ENCODE measurements at regions not wholly inside any gene's neighbourhood (a gene's known extent, or its start where the extent isn't known, plus 50 kb on each side); places are given as distances from the start of the nearest gene placed in this dataset.

GRCh38 chr17:412211-413015 is 59.8 kb upstream of the RPH3AL start:
- TF ChIP-seq EZH2 (IDR thresholded peaks at IDR 0.05; ENCODE audit: low read depth, unreplicated experiment) (no peak), POLR2AphosphoS5 (IDR thresholded peaks at IDR 0.05; ENCODE audit: low read depth) (no peak), EZH2phosphoT487 (IDR thresholded peaks at IDR 0.05; ENCODE audit: unreplicated experiment) (no peak), CTCF (conservative IDR thresholded peaks at IDR 0.05; ENCODE audit: low read depth in 2 of 2) (peak; percentile 92 to 95), CREB1 (CRISPR knock-in tag; IDR thresholded peaks at IDR 0.05; ENCODE audit: low read depth) (no peak), REST (IDR thresholded peaks at IDR 0.05; ENCODE audit: unreplicated experiment) (no peak)

Measured in GM23338 (cell line).